OCI-LY1 (cell line): ENCODE measurements at regions not wholly inside any gene's neighbourhood (a gene's known extent, or its start where the extent isn't known, plus 50 kb on each side); places are given as distances from the start of the nearest gene placed in this dataset.

Source experiments
- CTCF ChIP-seq: fragments of 200-600 bp; sonication (generic), shearing (Covaris generic); IDR thresholded peaks from 2 replicates; pipeline ENCODE4 v1.5.1; 2017; ENCODE audit warnings: mild to moderate bottlenecking, antibody characterized with exemption, low read length, moderate library complexity, mixed read lengths
- EZH2 ChIP-seq: fragments of 200-600 bp; sonication (generic), shearing (Covaris generic); IDR thresholded peaks from 2 replicates; pipeline ENCODE4 v1.8.0; 2017; ENCODE audit warnings: borderline replicate concordance, mixed run types, mild to moderate bottlenecking, antibody characterized with exemption, low read length, moderate library complexity, mixed read lengths

GRCh38 chr21:17390569-17390968 lies 122.3 kb upstream of the CXADR start:
- no peak for TF ChIP-seq CTCF
- no peak for TF ChIP-seq EZH2
